Liver (tissue), 8 donors: ENCODE measurements at regions not wholly inside any gene's neighbourhood (a gene's known extent, or its start where the extent isn't known, plus 50 kb on each side); places are given as distances from the start of the nearest gene placed in this dataset.

ENCODE experiments used
- DNase-seq: peaks from one replicate; pipeline ENCODE4 v3.0.0-alpha.2; 2017; ENCODE audit warnings: low spot score
- H3K27ac ChIP-seq, 2 donors: one replicate each; pipeline ENCODE4 v1.7.0; 2013; ENCODE audit warnings: inconsistent platforms in 2 of 2, low read length in 2 of 2, control low read depth in 1 of 2, low read depth in 1 of 2, mild to moderate bottlenecking in 1 of 2
- H3K27me3 ChIP-seq, 4 donors: one replicate each; pipeline versions ENCODE4 v1.6.1 to v1.7.0; 2013; ENCODE audit warnings: low read length in 3 of 4, inconsistent platforms in 1 of 4, mild to moderate bottlenecking in 1 of 4, moderate library complexity in 1 of 4; ENCODE audit not compliant: control insufficient read depth in 4 of 4, insufficient read depth in 4 of 4
- H3K36me3 ChIP-seq, 4 donors: one replicate each; pipeline versions ENCODE4 v1.6.1 to v1.7.0; 2013; ENCODE audit warnings: low read length in 3 of 4, mild to moderate bottlenecking in 3 of 4, low read depth in 1 of 4, moderate library complexity in 1 of 4; ENCODE audit not compliant: control insufficient read depth in 4 of 4, insufficient read depth in 3 of 4
- H3K4me1 ChIP-seq, 4 donors: one replicate each; pipeline versions ENCODE4 v1.6.1 to v1.7.0; 2013; ENCODE audit warnings: low read length in 3 of 4, mild to moderate bottlenecking in 3 of 4, moderate library complexity in 1 of 4; ENCODE audit not compliant: control insufficient read depth in 4 of 4, insufficient read depth in 4 of 4
- H3K4me3 ChIP-seq, 3 donors: one replicate each; pipeline versions ENCODE4 v1.6.1 to v1.7.0; 2013; ENCODE audit warnings: low read length in 3 of 3, control low read depth in 1 of 3, low read depth in 1 of 3, mild to moderate bottlenecking in 1 of 3
- H3K9ac ChIP-seq, 2 donors: one replicate each; pipeline ENCODE4 v1.7.0; 2013; ENCODE audit warnings: low read length in 2 of 2, mild to moderate bottlenecking in 2 of 2, moderate library complexity in 2 of 2, control low read depth in 1 of 2, low read depth in 1 of 2
- H3K9me3 ChIP-seq, 4 donors: one replicate each; pipeline versions ENCODE4 v1.6.1 to v1.7.0; 2013; ENCODE audit warnings: low read length in 3 of 4; ENCODE audit not compliant: control insufficient read depth in 4 of 4
- ATF3 ChIP-seq: IDR thresholded peaks from 2 replicates; pipeline ENCODE4 v1.6.1; 2016; ENCODE audit warnings: antibody characterized with exemption
- CTCF ChIP-seq: fragments of 150-350 bp; IDR thresholded peaks from 2 replicates; pipeline ENCODE4 v1.5.1; 2017; ENCODE audit warnings: improper control_type of control experiment, low read depth, low read length; ENCODE audit not compliant: missing input control
- EGR1 ChIP-seq, 2 donors: IDR thresholded peaks; 2 replicates each; pipeline ENCODE4 v1.6.1; 2016 to 2018; ENCODE audit warnings: antibody characterized with exemption in 2 of 2, low read depth in 2 of 2
- FOXA1 ChIP-seq: IDR thresholded peaks from 2 replicates; pipeline ENCODE4 v1.6.1; 2016; ENCODE audit warnings: antibody characterized with exemption
- FOXA2 ChIP-seq: IDR thresholded peaks from 2 replicates; pipeline ENCODE4 v1.6.1; 2016; ENCODE audit warnings: antibody characterized with exemption
- GABPA ChIP-seq, 2 donors: IDR thresholded peaks in 1 of 2; conservative IDR thresholded peaks in 1 of 2; 2 replicates each; pipeline ENCODE4 v1.6.1; 2016; ENCODE audit warnings: antibody characterized with exemption in 2 of 2, mild to moderate bottlenecking in 1 of 2, moderate library complexity in 1 of 2
- HNF4A ChIP-seq, 2 donors: conservative IDR thresholded peaks; 2 replicates each; pipeline ENCODE4 v1.6.1; 2016; ENCODE audit warnings: antibody characterized with exemption in 2 of 2, mild to moderate bottlenecking in 2 of 2
- HNF4G ChIP-seq: IDR thresholded peaks from 2 replicates; pipeline ENCODE4 v1.6.1; 2016; ENCODE audit warnings: antibody characterized with exemption
- JUND ChIP-seq, 2 donors: IDR thresholded peaks; 2 replicates each; pipeline ENCODE4 v1.6.1; 2016; ENCODE audit warnings: antibody characterized with exemption in 2 of 2
- MAX ChIP-seq: IDR thresholded peaks from 2 replicates; pipeline ENCODE4 v1.6.1; 2016; ENCODE audit warnings: antibody characterized with exemption
- NR2F2 ChIP-seq: IDR thresholded peaks from 2 replicates; pipeline ENCODE4 v1.6.1; 2016; ENCODE audit warnings: antibody characterized with exemption
- RAD21 ChIP-seq, 2 donors: IDR thresholded peaks; 2 replicates each; pipeline ENCODE4 v1.6.1; 2016; ENCODE audit warnings: antibody characterized with exemption in 2 of 2, mild to moderate bottlenecking in 2 of 2
- REST ChIP-seq: IDR thresholded peaks from 2 replicates; pipeline ENCODE4 v1.6.1; 2016; ENCODE audit warnings: antibody characterized with exemption, mild to moderate bottlenecking
- RXRA ChIP-seq, 2 donors: IDR thresholded peaks; 2 replicates each; pipeline ENCODE4 v1.6.1; 2017 to 2018; ENCODE audit warnings: antibody characterized with exemption in 2 of 2, mild to moderate bottlenecking in 1 of 2
- SP1 ChIP-seq: IDR thresholded peaks from 2 replicates; pipeline ENCODE4 v1.6.1; 2018; ENCODE audit warnings: antibody characterized with exemption, mild to moderate bottlenecking
- TAF1 ChIP-seq: conservative IDR thresholded peaks from 2 replicates; pipeline ENCODE4 v1.6.1; 2016; ENCODE audit warnings: antibody characterized with exemption, mild to moderate bottlenecking
- YY1 ChIP-seq: IDR thresholded peaks from 2 replicates; pipeline ENCODE4 v1.6.1; 2016; ENCODE audit warnings: antibody characterized with exemption, mild to moderate bottlenecking
- ZBTB33 ChIP-seq: IDR thresholded peaks from 2 replicates; pipeline ENCODE4 v1.6.1; 2016; ENCODE audit warnings: antibody characterized with exemption
- WGBS: extraction: QIAGEN DNeasy Blood & Tissue Kit; methylation state at CpG from one replicate; pipeline ENCODE4 v1.1.7; 2013; 5-methylcytosine and 5-hydroxymethylcytosine counted together
- donor health status: healthy.
- donor health status: healthy.
- donor health status: healthy.
- donor health status: healthy.
- donor health status: healthy.

GRCh38 chr6:168128631-168129291 lies 49.7 kb upstream of the FRMD1 start:
- Histone ChIP-seq H3K27ac (no peak overlapping the region), H3K9me3 (no peaks in the 10 kb centered on the region), H3K4me1 (peaks cover 0 to 8% (median 5%) of the 10 kb centered on the region in 4 donors), H3K9ac (no peak overlapping the region), H3K4me3 (no peak overlapping the region), H3K36me3 (no peaks in the 10 kb centered on the region), H3K27me3 (no peaks in the 10 kb centered on the region)
- WGBS = 95% methylated on average over 27 of the region's 27 CpGs
- peak; percentile 23 for DNase-seq
- no peak for TF ChIP-seq RXRA (IDR thresholded peaks at IDR 0.05)
- TF ChIP-seq FOXA2 = no peak
- TF ChIP-seq JUND (IDR thresholded peaks at IDR 0.05) = no peak
- no peak for TF ChIP-seq NR2F2
- no peak for TF ChIP-seq MAX
- no peak for TF ChIP-seq GABPA (IDR thresholded peaks at IDR 0.05 in 1 of 2, conservative IDR thresholded peaks at IDR 0.05 in 1 of 2)
- no peak for TF ChIP-seq TAF1
- TF ChIP-seq FOXA1 = no peak
- TF ChIP-seq RAD21 (IDR thresholded peaks at IDR 0.05) = no peak
- TF ChIP-seq CTCF = no peak
- TF ChIP-seq EGR1 (IDR thresholded peaks at IDR 0.05; ENCODE audit: low read depth in 2 of 2) = no peak
- no peak for TF ChIP-seq ZBTB33
- TF ChIP-seq REST = no peak
- no peak for TF ChIP-seq HNF4A (conservative IDR thresholded peaks at IDR 0.05)
- TF ChIP-seq SP1 = no peak
- no peak for TF ChIP-seq HNF4G
- no peak for TF ChIP-seq YY1
- TF ChIP-seq ATF3 = no peak
